RCC 7860 (cell line): ENCODE measurements at regions not wholly inside any gene's neighbourhood (a gene's known extent, or its start where the extent isn't known, plus 50 kb on each side); places are given as distances from the start of the nearest gene placed in this dataset.

Source experiments
- DNase-seq: peaks from one replicate; pipeline ENCODE4 v3.0.0-alpha.2; 2015; ENCODE audit warnings: low spot score
- FAIRE-seq: peaks from 2 replicates; lab custom pipeline; 2012; peaks lifted over from hg19 to GRCh38; lab: Jason Lieb, UNC

DNA sequence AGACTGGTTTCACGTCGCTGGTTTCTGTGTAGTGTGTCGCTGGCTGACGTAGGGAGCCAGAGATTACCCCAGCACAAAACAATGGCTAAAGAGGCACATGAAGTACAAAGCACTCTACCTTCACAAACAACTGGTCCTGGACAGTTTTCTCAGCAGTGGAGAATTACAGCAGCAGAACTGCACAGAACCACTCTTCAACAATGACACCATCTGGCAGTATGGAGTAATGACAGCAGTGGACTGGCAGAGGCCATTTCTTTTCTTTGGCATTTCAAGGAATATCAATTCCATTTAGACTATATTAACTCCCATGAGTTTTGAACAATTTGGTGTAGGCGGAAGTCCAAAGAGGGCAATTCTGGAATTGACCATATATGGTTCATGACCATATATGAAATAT, 1074.1 kb downstream of the AACS start:
- DNase-seq (no peak), FAIRE-seq (no peak)

DNA sequence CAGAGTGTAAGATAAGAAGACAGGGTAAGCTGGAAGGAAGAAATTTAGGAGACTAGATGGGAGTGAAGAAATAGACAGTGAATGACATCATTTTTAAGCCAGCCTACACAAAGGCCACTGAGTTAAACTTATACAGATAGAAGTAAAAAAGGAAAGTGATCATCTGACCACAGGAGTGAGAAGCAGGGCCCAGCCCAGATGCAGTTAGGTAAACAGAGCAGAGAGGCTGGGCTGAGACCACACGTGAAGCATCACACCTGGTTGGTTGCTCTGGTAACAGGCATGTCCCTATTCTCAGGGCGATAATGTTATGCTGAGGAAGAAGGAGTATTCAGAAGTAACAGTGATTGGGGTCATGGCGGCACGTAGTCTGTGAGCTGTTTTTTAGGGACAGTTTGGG, 1079.4 kb downstream of the AACS start:
- no peak for DNase-seq

DNA sequence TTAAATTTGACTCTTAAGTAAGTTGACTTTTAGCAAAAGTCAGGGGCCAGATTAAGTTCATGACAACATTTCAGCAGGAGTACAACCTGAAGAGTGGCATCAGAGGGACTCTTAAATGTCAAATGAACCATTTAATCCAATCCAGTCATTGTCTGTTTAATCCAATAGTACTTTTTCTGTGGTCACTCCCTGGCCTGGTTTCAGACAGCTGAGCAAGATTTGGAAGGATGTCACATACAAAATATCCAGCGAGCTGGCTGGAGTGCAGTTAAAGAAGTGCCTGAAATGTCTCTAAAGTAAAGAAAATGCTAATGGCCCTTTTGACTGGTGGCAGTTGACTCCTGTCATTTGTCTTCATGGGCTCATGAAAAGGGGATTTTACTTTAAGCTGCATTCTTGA, 1082.1 kb downstream of the AACS start:
- FAIRE-seq: no peak
- no peak for DNase-seq

More for the DNA sequence above, 1079.4 kb downstream of the AACS start:
- FAIRE-seq: no peak

DNA sequence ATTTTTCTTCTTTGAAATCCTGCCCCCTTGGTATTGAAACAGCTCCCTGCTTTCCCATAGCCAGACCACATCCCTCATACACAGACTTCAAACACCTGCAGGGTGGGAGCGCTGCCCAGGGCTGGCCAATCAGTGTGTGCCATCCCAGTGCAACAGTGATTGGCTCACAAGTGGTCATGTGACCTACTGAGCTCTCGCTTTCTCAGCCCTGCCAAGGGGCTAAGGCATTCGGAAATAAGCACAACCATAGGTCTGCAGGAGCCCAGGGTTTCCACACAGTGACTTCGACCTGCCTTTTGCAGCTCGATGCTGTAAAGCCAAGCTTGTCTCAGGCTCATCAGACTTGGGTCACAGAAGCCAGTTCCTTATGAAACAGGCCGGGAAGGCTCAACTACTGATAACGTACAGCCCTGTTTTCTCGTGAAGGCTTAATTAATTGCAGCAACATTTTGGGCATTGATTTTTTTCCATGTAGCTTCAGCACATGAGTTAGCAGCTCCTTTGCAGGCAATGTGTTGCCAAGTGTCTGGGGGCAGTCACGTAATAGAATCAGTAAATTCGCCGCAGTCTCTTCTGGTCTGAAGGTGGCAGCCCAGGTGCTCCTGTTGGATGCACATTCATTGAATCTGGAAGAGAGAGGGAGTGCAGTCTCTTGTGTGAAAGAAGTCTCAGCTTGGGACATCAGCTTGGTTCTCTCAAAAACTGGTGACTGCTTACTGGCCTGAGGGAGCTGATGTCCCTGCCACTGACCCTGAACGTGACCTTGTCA, 1091.8 kb downstream of the AACS start:
- no peak for FAIRE-seq
- DNase-seq: no peak

DNA sequence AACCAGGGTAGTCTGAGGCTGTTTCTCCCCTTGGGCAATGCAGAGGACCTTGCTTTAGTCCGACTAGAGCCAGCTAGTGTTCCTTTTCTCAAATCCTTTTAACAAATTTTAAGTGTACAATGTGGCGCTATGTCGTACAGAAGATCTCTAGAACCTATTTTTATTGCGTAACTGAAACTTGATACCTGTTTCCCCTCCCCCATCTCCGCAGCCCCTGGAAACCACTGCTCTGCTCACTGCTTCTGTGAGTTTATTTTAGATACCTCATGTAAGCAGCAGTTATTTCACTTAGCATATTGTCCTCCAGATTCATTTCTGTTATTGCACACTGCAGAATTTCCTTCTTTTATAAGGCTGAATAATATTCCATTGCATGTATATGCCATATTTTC, 1092.3 kb downstream of the AACS start:
- FAIRE-seq (no peak), DNase-seq (no peak)

DNA sequence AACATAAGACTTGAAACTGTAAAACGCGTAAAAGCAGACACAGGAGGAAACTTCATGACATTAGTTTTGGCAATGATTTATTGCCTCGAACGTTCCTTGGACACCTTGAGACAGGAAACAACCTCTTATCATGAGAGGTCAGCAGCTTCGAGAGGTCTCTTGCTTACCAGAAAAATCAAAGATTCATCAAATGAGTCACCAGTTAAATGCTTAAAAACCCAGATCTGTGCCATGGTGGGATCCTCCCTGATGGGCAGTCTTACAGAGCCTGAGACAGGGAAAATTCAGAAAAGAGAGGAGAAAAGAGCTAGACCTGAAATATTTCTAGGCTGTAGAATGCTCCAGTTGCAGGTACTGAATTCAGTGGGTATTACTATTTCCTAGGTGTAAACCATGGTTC, 1093.9 kb downstream of the AACS start:
- no peak for FAIRE-seq
- no peak for DNase-seq

DNA sequence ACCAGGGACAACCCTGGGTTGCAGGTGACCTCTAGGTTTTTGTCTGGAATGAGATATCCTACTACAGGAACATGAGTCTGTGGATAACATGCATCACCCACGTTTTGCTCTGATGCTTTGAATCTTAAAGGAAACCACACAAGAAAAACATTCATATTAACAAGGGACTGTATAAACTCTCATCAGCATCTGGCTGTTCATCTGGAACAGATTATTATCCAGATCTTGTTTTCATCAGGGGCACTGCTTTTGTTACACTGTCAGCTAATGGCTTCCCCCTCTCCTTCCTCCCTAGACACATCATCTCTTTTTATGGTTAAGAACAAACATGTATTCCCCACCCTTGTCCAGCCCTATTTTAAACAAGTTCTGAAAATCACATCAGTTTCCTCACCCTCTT, 1095.7 kb downstream of the AACS start:
- DNase-seq: no peak
- FAIRE-seq: no peak

DNA sequence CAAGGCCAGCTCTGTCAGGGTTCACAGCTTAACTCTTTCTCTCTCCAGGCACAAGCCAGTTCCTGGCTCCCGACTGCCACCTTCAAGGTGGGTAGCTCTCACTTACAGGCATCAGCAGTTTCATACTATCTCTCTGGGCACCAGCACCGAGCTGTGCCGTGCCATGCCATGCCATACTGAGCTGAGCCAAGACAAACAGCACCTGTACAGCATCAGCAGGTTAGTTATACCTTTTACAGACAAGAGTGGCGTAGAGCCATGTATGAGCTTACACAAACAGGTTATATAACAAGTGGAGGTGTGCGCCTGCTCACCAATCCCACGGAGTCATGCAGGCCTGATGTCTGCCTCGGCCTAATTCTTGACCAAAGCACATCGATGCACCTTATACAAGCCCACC, 1098.7 kb downstream of the AACS start:
- DNase-seq: no peak
- no peak for FAIRE-seq

DNA sequence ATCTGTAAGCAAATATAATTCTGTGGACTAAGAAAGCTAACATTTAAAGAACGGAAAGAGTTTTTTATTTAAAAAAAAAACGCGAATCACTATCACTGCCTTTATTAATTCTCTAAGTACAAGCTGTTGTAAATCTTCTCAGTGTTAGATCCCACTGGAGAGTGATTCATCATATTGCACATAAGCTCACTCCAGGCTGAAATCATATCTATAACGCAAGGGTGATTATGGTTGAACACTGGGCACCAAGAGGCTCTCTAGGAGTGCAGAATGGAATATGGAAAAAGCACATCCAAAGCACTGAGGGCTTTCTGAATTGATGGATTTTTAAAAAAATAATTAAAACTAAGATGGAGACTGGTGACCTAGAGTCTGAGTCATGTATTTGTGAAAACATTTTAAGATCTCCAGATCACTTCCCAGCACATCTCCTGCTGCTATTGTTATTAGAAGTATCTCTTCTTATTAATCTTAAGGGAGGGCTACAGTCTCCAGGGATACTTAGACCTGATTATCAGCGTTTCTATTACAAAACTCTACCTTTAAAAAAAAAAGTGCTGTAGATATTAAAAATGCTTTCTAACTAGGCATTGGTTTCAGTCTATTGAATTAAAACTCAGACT, 1106.8 kb downstream of the AACS start:
- no peak for DNase-seq
- no peak for FAIRE-seq

DNA sequence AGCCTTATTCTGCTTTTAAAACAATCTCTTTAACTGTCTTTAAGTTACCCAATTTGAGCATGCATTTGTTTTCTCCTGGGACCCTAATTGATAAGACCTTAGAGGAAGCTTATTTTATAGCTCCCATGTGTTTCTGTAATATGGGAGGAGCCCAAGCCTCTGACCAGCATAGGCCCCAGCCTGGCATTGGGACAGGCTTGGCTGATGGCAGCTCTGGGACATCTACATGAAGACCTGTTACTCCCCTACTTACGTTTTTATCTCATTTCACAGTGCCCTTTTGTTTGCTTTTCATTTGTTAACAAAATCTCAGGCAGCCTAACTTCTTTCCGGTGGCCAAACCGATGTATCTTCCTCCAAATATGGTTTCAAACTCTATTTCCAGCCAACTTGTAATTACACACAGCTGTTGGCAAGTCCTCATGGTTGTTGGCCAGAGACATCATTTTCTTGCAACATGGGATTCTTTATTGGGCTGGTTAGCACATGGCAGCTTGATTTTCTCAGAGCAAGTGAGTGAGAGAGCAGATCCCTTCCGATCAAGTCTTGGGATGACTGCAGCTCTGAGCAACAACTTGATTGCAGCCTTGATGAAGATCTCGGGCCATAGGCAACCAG, 1117.5 kb downstream of the AACS start:
- DNase-seq (no peak), FAIRE-seq (no peak)

DNA sequence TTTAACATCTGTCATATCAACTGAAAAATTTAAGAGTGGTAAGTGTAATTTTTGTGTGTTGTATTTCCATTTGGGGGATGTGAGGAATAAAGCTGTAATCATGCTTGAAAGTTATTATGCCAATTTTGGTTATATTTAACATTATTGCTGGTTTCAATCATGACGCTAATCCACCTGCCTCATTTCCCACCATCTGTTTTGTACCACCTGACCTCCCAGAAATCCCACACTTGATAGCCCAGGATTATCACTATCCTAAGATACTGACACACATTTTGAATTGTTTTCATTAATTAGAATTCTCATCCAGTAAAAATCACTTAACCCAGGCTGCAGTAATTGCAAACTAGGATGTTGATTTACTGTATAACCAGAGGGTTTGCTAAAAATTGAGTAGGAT, 1119.8 kb downstream of the AACS start:
- FAIRE-seq (no peak), DNase-seq (no peak)

DNA sequence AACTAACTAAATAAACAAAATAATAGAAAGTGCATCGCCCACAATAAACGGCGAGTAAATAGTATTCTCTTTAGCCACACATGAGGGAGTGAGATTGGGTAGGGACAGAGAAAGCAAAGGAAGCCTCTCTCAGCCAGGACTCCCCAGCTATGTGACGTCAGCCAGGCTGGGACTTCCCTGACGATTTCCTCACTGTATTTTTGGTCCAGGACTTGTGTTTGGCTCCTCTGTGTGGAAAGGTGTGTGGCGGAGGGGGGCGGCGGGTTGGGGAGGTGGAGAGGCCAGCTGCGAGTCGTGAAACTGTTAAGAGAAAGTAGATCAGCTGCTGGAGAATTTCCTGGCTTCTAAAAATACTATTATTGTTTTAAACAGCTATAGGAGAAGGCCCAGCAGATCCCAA, 1124.6 kb downstream of the AACS start:
- FAIRE-seq: no peak

DNA sequence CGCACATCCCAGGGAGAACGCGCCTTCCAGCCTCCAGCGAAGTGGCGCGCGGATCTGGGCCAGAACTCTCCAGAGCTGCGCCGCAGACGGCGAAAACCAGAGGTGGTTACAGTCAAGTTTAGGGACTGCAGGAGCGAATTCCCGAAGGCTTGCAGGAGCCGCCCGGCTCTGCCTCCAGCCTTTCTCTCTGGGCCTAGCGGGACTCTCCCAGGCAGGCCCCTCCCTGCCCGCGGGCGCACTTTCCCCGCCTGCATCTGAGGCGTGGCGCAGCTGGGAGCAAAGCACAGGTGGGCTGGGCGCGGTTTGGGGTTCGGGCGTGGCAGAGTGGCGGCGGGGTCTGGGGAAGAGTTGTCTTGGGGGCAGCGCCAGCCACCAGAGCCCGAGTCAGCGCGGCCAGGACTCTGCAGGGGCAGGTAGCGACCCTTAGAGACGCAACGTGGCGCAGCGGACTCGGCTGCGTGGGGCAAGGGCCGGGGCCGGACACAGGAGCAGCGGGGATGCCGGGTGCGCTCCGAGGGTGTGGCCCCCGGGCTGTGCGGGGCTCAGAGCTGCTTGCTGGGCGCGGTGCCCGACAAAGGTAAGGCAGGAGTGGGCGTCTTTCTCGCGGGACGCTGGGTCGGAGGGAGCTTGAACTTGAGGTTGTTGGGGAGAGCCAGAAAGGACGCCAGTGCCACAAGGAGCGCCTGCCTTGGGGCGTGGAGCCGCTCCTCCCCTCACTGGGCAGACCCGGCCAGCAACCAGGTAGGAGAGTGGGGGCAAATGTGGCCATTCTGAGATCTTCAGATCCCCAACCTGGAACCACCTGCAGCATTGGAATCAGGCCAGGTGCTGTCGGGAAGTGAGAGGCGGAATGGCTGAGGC, 1126.0 kb downstream of the AACS start:
- no peak for FAIRE-seq

More for the DNA sequence above, 1124.6 kb downstream of the AACS start:
- no peak for DNase-seq

DNA sequence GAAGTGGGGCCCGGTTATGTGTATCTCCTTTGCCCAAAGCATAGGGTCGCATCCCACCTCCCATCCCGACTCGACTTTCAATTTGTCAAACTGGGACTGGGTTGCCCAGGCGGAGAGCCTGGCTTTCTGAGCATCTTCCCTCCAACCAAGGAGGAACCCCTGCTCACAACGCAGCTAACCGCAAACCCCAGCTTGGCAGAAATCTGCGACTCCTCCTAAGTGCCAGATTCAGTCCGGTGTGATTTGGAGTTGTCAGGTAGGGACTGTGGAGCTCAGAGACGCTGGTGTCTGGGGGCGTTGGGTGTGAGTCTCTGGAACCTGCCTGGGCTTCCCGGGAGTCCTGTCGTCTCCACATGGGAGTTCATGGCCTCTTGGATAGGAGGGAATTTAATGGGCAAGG, 1126.7 kb downstream of the AACS start:
- FAIRE-seq: no peak
- no peak for DNase-seq

More for the DNA sequence above, 1126.0 kb downstream of the AACS start:
- no peak for DNase-seq

DNA sequence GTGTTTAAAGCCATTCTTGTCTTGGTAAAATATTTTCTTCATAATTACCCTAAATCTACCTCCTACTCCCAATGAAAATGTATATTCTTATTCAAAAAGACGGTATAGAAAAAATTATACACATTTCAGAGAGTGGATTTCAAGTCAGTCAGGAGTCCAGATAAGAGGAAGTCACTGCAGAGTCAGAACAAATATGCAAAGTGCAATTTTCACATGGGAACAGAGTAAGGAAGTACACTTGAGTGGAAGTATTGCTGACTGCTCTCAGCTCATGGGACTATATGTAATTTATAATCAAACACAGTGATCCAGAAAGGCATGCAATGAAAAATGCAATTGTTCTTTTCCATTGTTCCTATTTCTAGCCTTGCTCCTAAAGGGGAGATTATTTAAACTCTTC, 1128.0 kb downstream of the AACS start:
- no peak for DNase-seq
- no peak for FAIRE-seq

DNA sequence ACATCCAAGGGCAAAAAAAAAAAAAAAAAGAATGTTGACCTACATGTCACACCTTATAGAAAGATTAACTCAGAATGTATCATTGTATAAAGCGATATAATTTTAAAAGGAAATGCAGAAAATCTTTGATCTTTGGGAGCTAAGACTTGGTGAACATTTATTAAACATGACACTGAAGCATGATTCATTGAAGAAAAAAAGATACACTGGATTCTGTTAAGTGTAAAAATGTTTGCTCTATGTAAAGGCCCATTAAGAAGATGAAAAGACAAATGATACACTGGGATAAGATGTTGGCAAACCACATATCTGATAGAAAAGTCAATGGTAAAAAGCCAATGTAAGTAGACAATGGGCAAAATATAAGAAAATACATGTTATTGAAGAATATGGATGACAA, 1131.0 kb downstream of the AACS start:
- no peak for FAIRE-seq

DNA sequence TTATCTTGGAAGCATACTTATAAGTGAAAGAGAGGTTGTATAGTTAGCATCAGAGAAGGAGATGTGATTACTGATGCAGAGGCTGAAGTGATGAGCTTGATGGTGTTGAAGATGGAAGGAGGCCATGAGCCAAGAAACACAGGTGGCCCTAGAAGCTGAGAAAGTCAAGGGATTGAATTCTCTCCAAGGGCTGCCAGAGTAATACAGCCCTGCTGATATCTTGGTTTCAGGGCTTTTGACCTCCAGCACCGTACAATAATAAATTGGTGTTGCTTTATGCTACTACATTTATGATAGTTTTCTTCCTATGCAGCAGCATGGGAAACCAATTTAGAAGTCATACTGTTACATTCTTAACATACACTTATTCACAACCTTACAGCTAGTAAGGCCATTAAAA, 1133.3 kb downstream of the AACS start:
- DNase-seq (no peak), FAIRE-seq (no peak)

More for the DNA sequence above, 1131.0 kb downstream of the AACS start:
- DNase-seq: no peak

DNA sequence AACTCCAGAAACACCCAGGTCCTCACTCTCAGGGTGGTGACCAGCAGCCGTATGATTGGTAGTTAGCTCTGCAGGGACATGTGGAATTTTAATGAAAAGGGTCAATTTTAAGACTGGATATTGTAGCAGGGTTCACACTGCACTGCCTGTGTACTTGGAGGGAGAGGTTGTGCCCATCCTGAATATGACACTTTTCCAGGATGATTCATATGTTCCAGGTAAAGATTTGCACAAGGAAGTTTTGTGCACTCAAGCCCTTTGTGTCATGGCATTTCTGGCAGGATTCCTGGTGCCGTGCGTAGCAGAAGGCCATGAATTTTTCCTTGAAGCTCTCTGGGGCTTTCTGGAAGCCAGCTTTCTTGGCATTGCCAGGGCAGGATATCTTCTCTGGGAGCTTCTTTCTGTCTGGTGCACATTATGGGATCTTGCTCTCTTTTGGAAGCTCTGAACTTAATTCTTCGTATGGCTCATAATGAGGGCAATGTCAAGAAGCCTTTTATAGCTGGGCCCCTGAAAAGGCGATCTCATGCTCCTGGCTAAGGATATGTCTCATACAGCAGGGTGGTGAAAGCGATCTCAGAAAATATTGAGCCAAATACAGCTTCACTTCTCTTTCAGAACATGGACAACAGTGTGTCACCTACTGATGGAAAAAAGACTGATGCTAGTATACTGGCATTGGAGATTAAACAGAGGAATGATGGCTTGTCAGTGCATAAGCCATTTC, 1133.9 kb downstream of the AACS start:
- DNase-seq: no peak
- FAIRE-seq: no peak

DNA sequence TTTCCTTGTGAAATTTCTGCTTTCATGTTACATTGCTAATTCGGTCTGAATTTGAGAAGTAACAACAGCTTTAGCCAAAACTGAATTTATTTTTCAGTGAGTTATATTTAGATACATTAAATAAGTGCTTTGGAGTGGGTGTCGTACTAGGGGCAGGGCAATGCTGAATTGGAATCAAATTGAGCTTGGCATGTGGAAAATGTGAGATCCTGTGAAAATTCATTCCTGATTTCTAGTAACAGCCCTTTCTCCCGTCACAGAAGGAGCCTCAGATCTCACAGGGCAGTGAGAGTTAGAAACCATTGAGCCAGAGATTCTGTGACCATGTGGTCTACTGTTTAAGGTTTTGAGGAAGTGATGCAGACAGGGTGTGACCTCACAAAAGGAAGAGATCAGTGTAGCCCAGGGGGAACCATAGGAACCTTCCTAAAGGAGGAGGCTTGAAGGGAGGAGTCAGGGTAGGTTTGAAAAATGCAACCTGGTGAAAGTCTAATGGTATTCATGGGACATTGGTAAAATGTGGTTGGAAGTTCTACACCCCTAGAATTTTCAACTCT, 1136.8 kb downstream of the AACS start:
- FAIRE-seq: no peak

DNA sequence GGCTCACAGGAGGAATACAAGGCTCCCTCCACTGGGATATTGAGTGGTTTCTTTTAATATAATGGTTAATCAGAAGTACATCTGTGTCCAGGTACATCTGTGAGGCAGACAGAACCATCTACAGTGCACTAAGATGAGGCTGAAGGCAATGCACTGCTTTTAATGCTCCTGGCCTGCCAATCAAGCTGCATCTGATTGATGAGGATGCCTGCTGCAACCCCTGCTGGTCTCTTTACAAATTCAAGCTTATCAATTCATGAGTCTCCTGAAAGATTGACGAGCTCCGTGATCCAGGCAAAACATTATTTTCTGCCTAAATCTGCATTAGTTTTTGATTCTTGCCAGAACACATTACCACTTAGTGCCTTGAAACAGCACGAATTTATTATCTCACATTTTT, 1139.1 kb downstream of the AACS start:
- FAIRE-seq: no peak
- DNase-seq: no peak

More for the DNA sequence above, 1136.8 kb downstream of the AACS start:
- DNase-seq: no peak
